GM19438 (cell line): ENCODE measurements at regions not wholly inside any gene's neighbourhood (a gene's known extent, or its start where the extent isn't known, plus 50 kb on each side); places are given as distances from the start of the nearest gene placed in this dataset.

Experiments
- ATAC-seq: cut with Tn5 transposase; IDR thresholded peaks from one replicate; pipeline ENCODE4 v1.9.1; 2021; ENCODE audit warnings: low read depth; ENCODE audit not compliant: unreplicated experiment

GRCh38 chr7:31398815-31399214 lies 58.3 kb upstream of the NEUROD6 start:
- ATAC-seq: no peak

DNA sequence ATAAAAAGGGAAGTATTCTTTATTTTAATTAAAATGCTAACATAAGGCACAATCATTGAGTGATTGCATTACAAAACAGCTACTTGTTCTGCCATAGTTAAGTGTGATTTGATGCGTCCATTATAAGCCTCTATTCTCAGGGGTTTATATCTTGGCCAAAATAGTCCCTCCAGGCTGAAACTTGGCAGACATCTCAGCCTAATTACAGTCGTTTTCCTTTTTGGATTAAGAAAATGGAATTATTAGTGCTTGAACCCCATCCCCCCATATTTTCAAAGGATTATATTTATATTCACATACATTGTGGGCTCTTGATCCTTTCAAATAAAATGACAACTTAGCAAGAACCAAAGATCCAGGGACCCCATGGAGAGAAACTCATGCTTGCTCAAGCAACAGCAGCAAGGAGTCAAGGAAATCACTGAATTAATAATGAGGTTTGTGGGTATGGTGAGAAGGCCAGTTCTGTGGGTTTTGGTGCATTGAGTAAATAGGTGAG lies 66.7 kb upstream of the NEUROD6 start:
- no peak for ATAC-seq

DNA sequence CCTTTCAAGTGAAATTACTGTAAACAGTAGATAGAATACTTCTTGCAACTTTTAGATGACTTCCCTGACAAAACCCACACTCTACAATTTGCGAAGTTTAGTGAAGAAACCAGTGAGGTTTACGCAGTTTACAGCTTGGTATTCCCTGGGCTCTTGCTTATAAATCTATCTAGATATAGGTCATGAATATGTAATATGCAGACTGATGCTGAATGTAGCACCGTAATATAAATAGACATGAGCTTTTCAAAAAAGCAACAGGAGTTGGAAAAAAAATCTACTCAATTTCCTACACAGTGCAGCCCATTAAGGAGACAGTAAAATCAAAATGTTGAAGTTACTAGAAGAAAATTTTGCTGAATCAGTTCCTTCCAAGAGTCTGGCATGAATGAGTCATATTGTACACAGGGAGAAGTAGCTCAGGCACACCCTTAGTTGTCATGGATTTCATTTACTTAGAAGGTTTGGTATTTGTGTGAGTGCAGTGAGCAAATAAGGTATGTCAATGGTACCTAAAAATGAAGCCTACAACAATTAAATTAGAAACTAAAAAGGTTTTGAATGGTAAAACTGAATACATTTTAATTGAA lies 67.7 kb upstream of the NEUROD6 start:
- ATAC-seq: no peak

DNA sequence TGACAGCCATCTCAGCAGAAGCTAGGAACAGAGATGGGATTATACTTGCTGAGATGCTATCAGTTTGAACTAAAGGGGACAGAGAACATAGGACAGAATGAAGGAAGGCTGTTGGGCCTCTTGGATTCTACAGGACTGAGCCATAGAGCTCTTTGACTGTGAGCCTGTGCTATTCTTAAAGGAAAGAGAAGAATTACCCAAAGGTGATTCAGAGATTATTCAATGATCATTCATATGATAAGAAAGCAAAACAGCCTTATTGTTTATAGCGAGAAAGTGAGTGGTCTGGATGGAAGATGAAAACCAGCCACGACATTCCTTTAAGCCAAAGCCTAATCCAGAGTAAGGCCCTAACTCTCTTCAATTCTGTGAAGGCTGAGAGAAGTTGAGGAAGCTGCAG lies 69.7 kb upstream of the NEUROD6 start:
- ATAC-seq: no peak

GRCh38 chr7:31411416-31411815 lies 70.9 kb upstream of the NEUROD6 start:
- ATAC-seq: no peak

DNA sequence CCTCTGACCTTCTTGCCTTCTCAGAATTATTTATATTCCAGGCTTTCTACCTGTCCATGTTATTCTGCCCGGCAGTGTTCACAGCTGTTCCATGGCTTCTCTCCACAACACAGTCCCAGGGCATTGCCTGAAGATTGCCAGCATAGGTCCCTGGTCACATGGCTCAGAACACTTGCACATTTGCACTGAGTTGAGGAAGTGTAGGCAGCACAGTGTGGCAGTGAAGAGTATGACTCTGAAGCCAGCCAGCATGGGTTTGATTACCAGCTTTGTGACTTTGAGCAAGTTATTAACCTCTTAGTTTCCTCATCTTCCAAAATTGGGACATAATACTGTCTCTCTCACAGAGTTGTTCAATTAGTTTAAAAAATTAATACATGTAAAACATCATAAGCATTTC lies 73.2 kb upstream of the NEUROD6 start:
- no peak for ATAC-seq

- no peak for ATAC-seq
Observed at GRCh38 chr7:31416381-31416870, 75.9 kb upstream of the NEUROD6 start.

- ATAC-seq: no peak
Observed at GRCh38 chr7:31418928-31419327, 78.4 kb upstream of the NEUROD6 start.

DNA sequence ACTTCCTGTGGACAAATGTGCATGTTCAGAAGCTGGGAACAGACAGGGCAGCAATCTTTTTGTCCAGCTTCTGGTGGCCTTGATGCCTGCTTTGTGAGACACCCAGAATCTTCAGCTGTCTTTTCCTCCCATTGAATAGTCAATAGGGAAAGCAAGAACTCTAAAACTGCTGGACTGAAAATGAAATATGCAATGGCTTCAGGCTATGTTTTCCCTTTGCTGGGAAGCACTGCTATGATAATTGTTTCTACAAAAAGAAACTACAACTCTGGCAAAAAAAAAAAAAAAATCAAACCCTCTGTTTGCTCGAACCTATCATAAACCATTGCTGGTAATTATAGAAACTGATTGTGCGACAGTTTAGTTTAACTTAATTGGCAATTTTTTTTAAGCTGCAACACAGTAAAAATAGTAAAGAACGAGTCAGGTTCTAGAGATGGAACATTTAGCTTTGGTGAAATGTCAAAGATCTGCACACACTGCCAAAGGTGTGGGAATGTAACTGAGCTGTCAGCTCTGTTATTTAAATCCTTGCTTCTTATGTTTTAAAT lies 79.1 kb upstream of the NEUROD6 start:
- ATAC-seq: no peak

DNA sequence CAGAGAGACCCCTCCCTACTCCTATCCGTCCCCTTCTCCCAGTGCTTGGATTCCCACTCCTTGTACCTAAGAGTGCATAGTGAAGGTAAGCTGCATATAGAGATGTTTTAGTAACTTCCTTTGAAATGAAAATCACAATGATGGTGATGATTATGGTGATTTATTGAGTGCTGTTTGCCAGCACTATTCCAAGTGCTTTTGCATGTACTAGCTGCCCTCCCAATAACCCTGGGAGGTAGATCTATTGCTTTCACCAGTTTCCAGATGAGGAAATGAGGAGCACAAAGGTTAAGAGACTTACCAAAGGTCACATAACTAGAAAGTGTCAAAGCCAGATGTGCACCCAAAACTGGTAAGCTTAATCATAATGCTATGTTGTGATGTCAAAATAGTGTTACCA lies 80.4 kb upstream of the NEUROD6 start:
- no peak for ATAC-seq

DNA sequence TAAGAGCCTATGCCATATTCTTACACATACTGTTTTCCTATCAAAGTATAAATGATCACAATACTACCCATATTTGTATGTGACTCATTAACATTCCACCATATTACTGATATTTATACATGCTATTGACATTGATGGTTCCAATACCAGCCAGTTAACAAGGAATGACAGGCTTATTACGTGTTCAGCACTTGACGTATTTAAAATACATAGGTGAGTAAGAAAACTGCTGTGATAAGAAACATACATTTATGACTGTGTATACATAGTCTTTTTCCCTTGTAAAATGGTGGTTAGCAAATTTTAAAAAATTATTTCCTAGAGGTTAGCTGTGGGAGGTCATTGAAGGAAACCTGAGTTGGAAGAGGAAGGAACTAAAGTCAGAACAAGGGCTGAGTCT lies 81.1 kb upstream of the NEUROD6 start:
- ATAC-seq: no peak

DNA sequence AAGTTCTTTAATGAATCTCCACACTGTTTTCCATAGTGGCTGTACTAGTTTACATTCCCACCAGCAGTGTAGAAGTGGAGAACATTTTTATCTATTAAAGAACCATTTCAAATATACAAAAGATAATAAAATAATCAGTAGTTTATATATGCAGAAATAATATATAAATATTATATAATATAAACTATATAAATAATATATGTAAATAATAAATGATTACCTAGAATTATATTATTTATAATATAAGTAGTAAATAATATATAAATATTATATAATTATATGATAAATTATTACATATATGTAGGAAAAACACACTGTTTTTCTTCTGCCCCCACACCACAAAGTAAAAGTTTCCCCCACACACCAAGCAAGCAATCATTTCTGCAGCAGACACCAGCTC lies 83.5 kb upstream of the NEUROD6 start:
- no peak for ATAC-seq

- ATAC-seq: no peak
Observed at GRCh38 chr7:31432176-31432575, 81.7 kb upstream of the ITPRID1 start.

GRCh38 chr7:31432836-31433340 lies 81.0 kb upstream of the ITPRID1 start:
- no peak for ATAC-seq

GRCh38 chr7:31437250-31437865 lies 76.5 kb upstream of the ITPRID1 start:
- ATAC-seq: no peak

- ATAC-seq: no peak
Observed at GRCh38 chr7:31439165-31439564, 74.7 kb upstream of the ITPRID1 start.

GRCh38 chr7:31440511-31440910 lies 73.4 kb upstream of the ITPRID1 start:
- no peak for ATAC-seq

GRCh38 chr7:31442626-31443025 lies 71.3 kb upstream of the ITPRID1 start:
- ATAC-seq: no peak

DNA sequence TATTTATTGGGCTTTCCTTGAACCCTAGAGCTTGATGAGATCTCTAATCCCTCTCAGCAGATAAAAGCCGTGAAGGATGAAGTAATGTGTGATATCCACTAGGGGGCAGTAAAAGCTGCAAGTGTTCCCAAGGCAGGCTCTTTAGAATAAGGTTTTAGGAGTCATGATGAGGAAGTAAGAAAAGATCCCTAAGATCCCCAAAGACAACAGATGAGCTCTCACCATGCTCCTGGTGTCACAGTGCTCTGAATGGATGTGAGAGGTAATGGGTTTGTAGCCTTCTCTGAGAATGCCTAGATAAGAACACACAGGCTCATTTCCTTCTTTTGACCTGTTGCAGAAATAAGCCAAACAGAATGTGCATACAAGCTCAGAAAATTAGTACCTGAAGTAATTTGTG lies 70.4 kb upstream of the ITPRID1 start:
- peak; percentile 95 for ATAC-seq

- ATAC-seq: no peak
Observed at GRCh38 chr7:31444196-31444595, 69.7 kb upstream of the ITPRID1 start.

DNA sequence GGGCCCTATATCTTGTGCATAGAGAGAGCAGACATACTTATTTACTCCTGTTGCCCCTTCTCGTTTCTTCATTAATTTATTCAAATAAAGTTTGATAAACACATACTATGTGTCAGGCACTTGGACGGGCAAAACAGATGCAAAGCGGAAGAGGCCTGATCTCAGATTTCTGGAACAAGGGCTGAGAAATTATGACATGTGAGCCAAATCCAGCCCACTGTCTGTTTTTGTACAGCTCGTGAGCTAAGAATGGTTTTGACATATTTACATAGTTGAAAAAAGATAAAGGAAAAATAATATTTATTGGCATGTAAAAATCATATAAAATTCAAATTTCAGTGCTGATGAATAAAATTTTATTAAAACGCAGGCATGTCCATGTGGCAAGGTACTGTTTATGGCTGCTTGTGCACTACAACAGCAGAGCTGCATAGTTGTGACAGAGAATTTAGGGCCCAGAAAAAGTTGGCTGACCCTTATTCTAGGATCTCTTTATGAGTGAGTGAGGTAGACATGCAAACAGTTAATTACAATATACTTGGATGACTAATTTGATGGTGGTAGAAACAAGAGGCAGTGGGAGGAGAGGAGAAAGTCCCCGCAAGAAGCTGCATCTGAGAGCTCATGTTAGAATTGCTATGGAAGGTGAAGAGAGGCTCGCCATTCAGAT lies 68.1 kb upstream of the ITPRID1 start:
- no peak for ATAC-seq
